ENCODE measurements at regions not wholly inside any gene's neighbourhood (a gene's known extent, or its start where the extent isn't known, plus 50 kb on each side); places are given as distances from the start of the nearest gene placed in this dataset.

DNA sequence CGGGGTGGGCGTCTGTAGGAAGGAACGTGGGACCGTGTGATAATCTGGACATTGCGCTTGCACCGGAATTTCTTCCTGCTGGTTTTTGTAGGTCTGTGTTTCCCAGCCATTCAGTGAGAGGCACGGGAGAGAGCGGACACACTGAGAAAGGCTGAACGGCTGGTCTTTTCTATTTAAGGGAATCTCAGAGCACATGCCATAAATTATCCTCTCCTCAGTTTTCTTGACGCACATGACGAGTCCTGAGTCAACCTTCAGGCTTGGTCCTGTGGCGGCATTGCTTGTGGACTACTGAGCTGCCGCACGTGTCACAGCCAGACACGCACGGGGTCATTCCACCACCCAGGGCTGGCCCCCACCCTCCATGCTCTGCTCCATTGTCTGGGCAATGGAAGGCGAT is 519.3 kb upstream of the ID2 start:
- DNase-seq: no peak
- H3K36me3 ChIP-seq (replicated peaks; ENCODE audit: control insufficient read depth, insufficient read depth, low read length): no peaks in the 10 kb centered on the region
- H3K27me3 ChIP-seq (ENCODE audit: control insufficient read depth, insufficient read depth, low read length): no peaks in the 10 kb centered on the region

GRCh38 chr2:8165550-8165949 is 516.3 kb upstream of the ID2 start:
- Histone ChIP-seq H3K4me3 (ENCODE audit: insufficient read depth, low read depth, low read length) (no peak overlapping the region), H3K27me3 (ENCODE audit: control insufficient read depth, insufficient read depth, low read length) (no peaks in the 10 kb centered on the region), H3K36me3 (replicated peaks; ENCODE audit: control insufficient read depth, insufficient read depth, low read length) (no peaks in the 10 kb centered on the region)
- no peak for DNase-seq

More for the DNA sequence above, 519.3 kb upstream of the ID2 start:
- H3K4me3 ChIP-seq (ENCODE audit: insufficient read depth, low read depth, low read length): no peak overlapping the region

DNA sequence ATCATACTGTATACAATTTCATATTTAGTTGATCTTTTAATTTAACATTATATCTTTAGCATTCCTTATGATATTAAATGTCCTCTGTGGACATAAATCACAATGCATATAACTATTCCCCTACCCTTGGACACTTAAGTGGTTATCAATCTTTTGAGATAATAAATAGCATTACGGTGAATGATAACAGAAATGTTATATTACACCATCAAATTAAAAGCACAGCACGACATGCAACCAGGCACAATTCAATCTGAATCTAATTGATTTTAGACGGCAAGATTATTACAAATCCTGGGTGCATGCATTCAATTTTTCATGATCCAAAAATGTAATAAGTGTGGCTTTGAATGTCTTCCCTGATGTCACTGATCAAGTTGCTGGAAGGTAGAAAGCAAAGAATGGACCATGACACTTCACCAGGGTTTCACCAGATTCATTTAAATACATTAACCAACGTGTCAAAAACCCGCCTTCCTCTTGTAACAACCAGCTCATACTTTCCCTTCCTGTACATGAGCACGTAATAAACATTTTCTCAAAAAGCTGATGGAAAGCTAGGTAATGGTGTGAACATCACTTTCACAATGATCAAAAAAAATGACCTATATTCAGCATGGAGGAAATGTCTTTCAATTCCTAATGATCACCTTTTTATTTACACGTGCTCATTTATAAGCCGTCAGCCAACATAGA is 513.7 kb upstream of the ID2 start:
- Histone ChIP-seq H3K27me3 (ENCODE audit: control insufficient read depth, insufficient read depth, low read length) (no peaks in the 10 kb centered on the region; the same call in 1 of the 2 replicates), H3K4me3 (ENCODE audit: insufficient read depth, low read depth, low read length) (no peak overlapping the region), H3K36me3 (replicated peaks; ENCODE audit: control insufficient read depth, insufficient read depth, low read length) (no peaks in the 10 kb centered on the region)
- DNase-seq: no peak

GRCh38 chr2:8168876-8169424 is 512.9 kb upstream of the ID2 start:
- no peaks in the 10 kb centered on the region; the same call in 1 of the 2 replicates for H3K27me3 ChIP-seq (ENCODE audit: control insufficient read depth, insufficient read depth, low read length)
- no peak for DNase-seq
- no peaks in the 10 kb centered on the region for H3K36me3 ChIP-seq (replicated peaks; ENCODE audit: control insufficient read depth, insufficient read depth, low read length)
- no peak overlapping the region for H3K4me3 ChIP-seq (ENCODE audit: insufficient read depth, low read depth, low read length)

- Histone ChIP-seq H3K4me3 (ENCODE audit: insufficient read depth, low read depth, low read length) (no peak overlapping the region), H3K27me3 (ENCODE audit: control insufficient read depth, insufficient read depth, low read length) (no peaks in the 10 kb centered on the region; the same call in 1 of the 2 replicates), H3K36me3 (replicated peaks; ENCODE audit: control insufficient read depth, insufficient read depth, low read length) (no peaks in the 10 kb centered on the region)
- no peak for DNase-seq
Observed at GRCh38 chr2:8169443-8169842, 512.4 kb upstream of the ID2 start.

GRCh38 chr2:8170552-8171327 is 511.1 kb upstream of the ID2 start:
- no peaks in the 10 kb centered on the region; the same call in 1 of the 2 replicates for H3K27me3 ChIP-seq (ENCODE audit: control insufficient read depth, insufficient read depth, low read length)
- H3K4me3 ChIP-seq (ENCODE audit: insufficient read depth, low read depth, low read length): no peak overlapping the region
- no peak for DNase-seq
- no peaks in the 10 kb centered on the region for H3K36me3 ChIP-seq (replicated peaks; ENCODE audit: control insufficient read depth, insufficient read depth, low read length)

DNA sequence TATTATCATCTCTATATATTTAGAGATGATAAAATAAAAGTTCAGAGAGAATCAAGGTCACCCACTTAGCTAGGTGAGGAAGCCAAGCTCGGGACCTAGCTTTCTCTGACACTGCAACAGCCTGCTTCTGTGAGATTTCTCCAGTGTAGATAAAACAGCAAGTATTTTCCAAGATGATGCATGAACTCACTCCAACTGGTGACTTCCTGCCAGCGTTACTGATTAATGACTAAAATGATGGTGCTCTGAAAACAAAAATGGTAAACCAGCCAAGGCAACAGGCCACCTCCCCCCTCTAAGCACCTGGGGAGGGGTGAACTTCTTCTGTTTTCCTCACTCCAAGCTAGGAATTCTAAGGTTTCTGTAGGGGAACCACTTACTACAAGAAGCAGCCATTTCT is 510.2 kb upstream of the ID2 start:
- Histone ChIP-seq H3K4me3 (ENCODE audit: insufficient read depth, low read depth, low read length) (no peak overlapping the region), H3K27me3 (ENCODE audit: control insufficient read depth, insufficient read depth, low read length) (no peaks in the 10 kb centered on the region; the same call in 1 of the 2 replicates), H3K36me3 (replicated peaks; ENCODE audit: control insufficient read depth, insufficient read depth, low read length) (no peaks in the 10 kb centered on the region)
- no peak for DNase-seq

DNA sequence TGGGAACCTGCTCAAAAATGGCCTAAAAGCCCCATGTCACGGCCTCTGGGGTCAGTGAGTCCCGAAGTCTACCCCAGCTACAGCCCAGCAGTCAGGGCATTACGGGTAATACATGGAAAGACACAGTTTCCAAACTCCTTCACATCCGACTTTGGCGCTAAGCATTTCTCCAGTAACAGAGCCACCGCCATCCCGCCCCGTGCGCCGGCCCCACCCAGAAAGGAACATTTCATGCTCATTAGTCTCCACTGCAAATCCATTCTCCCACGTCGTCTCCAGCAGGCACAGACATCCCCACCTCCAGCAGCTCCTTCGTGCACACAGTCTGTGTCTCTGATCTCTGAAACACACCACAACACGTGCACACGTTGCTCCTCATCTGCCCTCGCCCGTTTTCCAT is 509.2 kb upstream of the ID2 start:
- Histone ChIP-seq H3K4me3 (ENCODE audit: insufficient read depth, low read depth, low read length) (no peak overlapping the region), H3K36me3 (replicated peaks; ENCODE audit: control insufficient read depth, insufficient read depth, low read length) (no peaks in the 10 kb centered on the region), H3K27me3 (ENCODE audit: control insufficient read depth, insufficient read depth, low read length) (no peaks in the 10 kb centered on the region; the same call in 1 of the 2 replicates)
- DNase-seq: no peak

DNA sequence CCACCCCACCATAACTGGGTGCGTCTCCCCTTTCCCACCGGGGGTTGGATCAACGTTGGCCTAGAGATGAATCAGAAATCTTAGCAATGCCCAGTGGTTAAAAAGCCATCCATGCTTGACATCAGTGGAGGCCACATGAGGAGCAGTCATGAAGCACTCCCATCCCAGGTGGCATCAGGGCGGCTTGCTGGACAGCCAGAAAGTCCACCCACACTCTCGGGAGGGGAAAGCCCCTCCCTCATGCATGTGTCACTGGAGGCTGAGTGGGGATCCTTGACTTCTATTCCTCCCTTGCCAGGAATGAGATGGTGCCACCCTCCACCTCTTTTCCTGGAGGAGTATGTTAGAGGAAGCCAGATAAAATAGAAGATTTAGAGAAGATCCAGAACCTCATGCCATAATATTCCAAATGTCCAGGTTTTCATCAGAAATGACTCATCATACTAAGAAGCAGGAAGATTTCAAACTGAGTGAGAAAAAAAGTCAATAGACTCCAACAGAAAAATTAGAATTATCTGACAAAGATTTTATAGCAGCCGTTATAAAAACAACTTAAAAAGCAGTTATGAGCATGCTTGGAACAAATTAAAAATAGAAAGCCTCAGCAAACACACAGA is 507.1 kb upstream of the ID2 start:
- no peaks in the 10 kb centered on the region for H3K36me3 ChIP-seq (replicated peaks; ENCODE audit: control insufficient read depth, insufficient read depth, low read length)
- no peak overlapping the region for H3K4me3 ChIP-seq (ENCODE audit: insufficient read depth, low read depth, low read length)
- H3K27me3 ChIP-seq (ENCODE audit: control insufficient read depth, insufficient read depth, low read length): no peaks in the 10 kb centered on the region; the same call in 1 of the 2 replicates
- no peak for DNase-seq

DNA sequence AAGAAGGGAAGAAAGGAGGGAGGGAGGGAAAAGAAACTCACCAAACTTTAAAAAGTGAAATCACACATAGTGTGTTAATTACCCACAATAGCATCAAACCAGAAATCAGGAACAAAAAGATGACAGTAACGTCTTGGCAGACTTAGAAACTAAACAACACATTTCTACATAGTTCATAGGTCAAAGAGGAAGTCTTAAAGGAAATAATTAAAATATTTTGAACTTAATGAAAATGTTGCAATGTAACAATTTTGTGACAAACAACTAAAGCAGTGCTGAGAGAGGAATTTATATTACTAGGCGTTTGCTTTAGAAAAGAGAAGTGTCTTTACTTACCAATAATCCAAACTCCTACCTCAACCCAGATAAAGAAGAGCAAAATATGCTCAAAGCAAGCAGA is 505.0 kb upstream of the ID2 start:
- no peak for DNase-seq
- H3K27me3 ChIP-seq (ENCODE audit: control insufficient read depth, insufficient read depth, low read length): no peaks in the 10 kb centered on the region; the same call in 1 of the 2 replicates
- H3K36me3 ChIP-seq (replicated peaks; ENCODE audit: control insufficient read depth, insufficient read depth, low read length): no peaks in the 10 kb centered on the region
- no peak overlapping the region for H3K4me3 ChIP-seq (ENCODE audit: insufficient read depth, low read depth, low read length)

DNA sequence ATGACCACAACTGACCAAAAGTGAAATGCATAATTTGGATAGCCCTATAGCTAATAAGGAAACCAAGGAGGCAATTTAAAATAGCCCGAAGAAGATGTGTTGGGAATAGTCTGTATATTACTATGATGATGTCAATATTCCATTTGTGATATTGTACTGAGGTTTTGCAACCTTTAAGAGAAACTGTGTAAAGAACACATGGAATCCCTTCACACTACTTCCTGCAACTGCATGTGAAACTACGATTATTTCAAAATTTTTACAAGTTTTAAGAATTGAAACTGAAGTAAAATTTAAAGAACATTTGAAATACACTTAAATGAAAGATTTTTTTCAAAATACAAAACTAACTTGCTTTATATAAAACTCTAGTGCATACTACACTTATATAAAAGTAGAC is 504.3 kb upstream of the ID2 start:
- no peak overlapping the region for H3K4me3 ChIP-seq (ENCODE audit: insufficient read depth, low read depth, low read length)
- no peak for DNase-seq
- H3K27me3 ChIP-seq (ENCODE audit: control insufficient read depth, insufficient read depth, low read length): no peaks in the 10 kb centered on the region
- H3K36me3 ChIP-seq (replicated peaks; ENCODE audit: control insufficient read depth, insufficient read depth, low read length): no peaks in the 10 kb centered on the region

- H3K4me3 ChIP-seq (ENCODE audit: insufficient read depth, low read depth, low read length): no peak overlapping the region
- DNase-seq: no peak
- H3K27me3 ChIP-seq (ENCODE audit: control insufficient read depth, insufficient read depth, low read length): no peaks in the 10 kb centered on the region
- no peaks in the 10 kb centered on the region for H3K36me3 ChIP-seq (replicated peaks; ENCODE audit: control insufficient read depth, insufficient read depth, low read length)
Observed at GRCh38 chr2:8178911-8179310, 502.9 kb upstream of the ID2 start.

- no peak for DNase-seq
- H3K4me3 ChIP-seq (ENCODE audit: insufficient read depth, low read depth, low read length): no peak overlapping the region
- no peaks in the 10 kb centered on the region for H3K27me3 ChIP-seq (ENCODE audit: control insufficient read depth, insufficient read depth, low read length)
Observed at GRCh38 chr2:8189316-8189715, 492.5 kb upstream of the ID2 start.

DNA sequence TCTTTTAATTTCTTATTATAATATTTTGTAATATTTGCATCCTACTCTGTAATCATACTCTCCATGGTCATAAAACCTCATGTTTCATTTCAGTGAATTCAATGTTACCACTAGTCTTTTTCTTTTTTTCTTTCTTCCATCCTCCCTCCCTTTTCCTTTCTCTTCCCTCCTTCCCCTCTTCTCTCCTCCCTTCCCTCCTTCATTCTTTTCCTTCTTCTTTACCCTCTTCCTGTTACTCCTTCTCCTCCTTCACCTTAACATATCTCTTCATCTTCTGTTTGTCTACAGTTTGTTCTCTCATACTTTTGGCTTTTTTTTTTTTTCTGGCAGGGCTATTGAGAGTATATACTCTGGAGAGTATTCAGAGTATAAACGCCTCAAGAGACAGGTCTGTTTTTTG is 491.6 kb upstream of the ID2 start:
- no peak for DNase-seq
- no peak overlapping the region for H3K4me3 ChIP-seq (ENCODE audit: insufficient read depth, low read depth, low read length)

More at GRCh38 chr2:8189316-8189715, 492.5 kb upstream of the ID2 start:
- no peaks in the 10 kb centered on the region for H3K36me3 ChIP-seq (replicated peaks; ENCODE audit: control insufficient read depth, insufficient read depth, low read length)

DNA sequence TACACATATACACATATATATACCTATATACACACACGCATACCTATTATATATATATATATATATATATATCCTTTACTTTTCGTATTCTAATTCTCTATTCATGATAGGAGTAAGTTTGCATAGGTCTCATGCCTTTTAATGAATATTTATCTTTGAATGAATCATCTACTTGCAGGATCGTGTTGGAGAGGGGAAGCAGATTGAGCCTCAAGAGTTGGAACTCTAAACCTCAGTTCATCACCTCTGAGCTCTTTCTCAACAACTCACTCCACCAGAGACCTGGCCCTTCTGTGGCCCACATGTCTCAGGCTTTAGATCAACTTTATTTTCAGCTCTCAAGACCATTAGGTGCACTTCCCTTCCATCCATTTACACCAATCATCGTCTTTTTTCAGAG is 490.4 kb upstream of the ID2 start:
- no peak for DNase-seq
- H3K4me3 ChIP-seq (ENCODE audit: insufficient read depth, low read depth, low read length): no peak overlapping the region
- H3K36me3 ChIP-seq (replicated peaks; ENCODE audit: control insufficient read depth, insufficient read depth, low read length): no peaks in the 10 kb centered on the region
- H3K27me3 ChIP-seq (ENCODE audit: control insufficient read depth, insufficient read depth, low read length): no peaks in the 10 kb centered on the region

More for the DNA sequence above, 491.6 kb upstream of the ID2 start:
- H3K36me3 ChIP-seq (replicated peaks; ENCODE audit: control insufficient read depth, insufficient read depth, low read length): no peaks in the 10 kb centered on the region
- no peaks in the 10 kb centered on the region for H3K27me3 ChIP-seq (ENCODE audit: control insufficient read depth, insufficient read depth, low read length)
